ENCODE measurements at regions not wholly inside any gene's neighbourhood (a gene's known extent, or its start where the extent isn't known, plus 50 kb on each side); places are given as distances from the start of the nearest gene placed in this dataset.

- Histone ChIP-seq H3K79me2 (ENCODE audit: insufficient read depth, low read length) (no peaks in the 10 kb centered on the region), H4K20me1 (ENCODE audit: insufficient read depth, low read length) (no peaks in the 10 kb centered on the region), H3K36me3 (ENCODE audit: insufficient read depth, low read length) (no peaks in the 10 kb centered on the region), H3K27ac (ENCODE audit: low read depth, low read length, poor library complexity, severe bottlenecking) (no peak overlapping the region), H2AFZ (ENCODE audit: low read length) (no peak overlapping the region), H3K4me1 (ENCODE audit: insufficient read depth, low read length, severe bottlenecking) (no peaks in the 10 kb centered on the region), H3F3A (ENCODE audit: insufficient read depth, low read length) (no peaks in the 10 kb centered on the region), H3K4me3 (ENCODE audit: low read depth, low read length, poor library complexity, severe bottlenecking) (no peak overlapping the region), H3K9ac (ENCODE audit: low read length) (no peak overlapping the region), H3K9me2 (ENCODE audit: low read depth, low read length) (no peaks in the 10 kb centered on the region), H3K4me2 (ENCODE audit: low read length) (no peak overlapping the region), H3K9me3 (ENCODE audit: low read length) (no peaks in the 10 kb centered on the region), H3K27me3 (ENCODE audit: insufficient read depth, low read length) (no peaks in the 10 kb centered on the region)
- no peak for TF ChIP-seq EZH2 (IDR thresholded peaks at IDR 0.05; ENCODE audit: borderline replicate concordance, low read length)
- TF ChIP-seq CTCF (IDR thresholded peaks at IDR 0.05; ENCODE audit: low read length): no peak
Measured at GRCh38 chr2:78887446-78887845, 138.1 kb upstream of the REG3G start.

GRCh38 chr2:78890935-78891334, 134.6 kb upstream of the REG3G start:
- H3K9me3 ChIP-seq (ENCODE audit: low read length): no peaks in the 10 kb centered on the region
- H3F3A ChIP-seq (ENCODE audit: insufficient read depth, low read length): no peaks in the 10 kb centered on the region
- no peak overlapping the region for H3K27ac ChIP-seq (ENCODE audit: low read depth, low read length, poor library complexity, severe bottlenecking)
- no peak overlapping the region for H2AFZ ChIP-seq (ENCODE audit: low read length)
- no peaks in the 10 kb centered on the region for H3K27me3 ChIP-seq (ENCODE audit: insufficient read depth, low read length)
- H3K4me1 ChIP-seq (ENCODE audit: insufficient read depth, low read length, severe bottlenecking): no peaks in the 10 kb centered on the region
- no peaks in the 10 kb centered on the region for H4K20me1 ChIP-seq (ENCODE audit: insufficient read depth, low read length)
- H3K9me2 ChIP-seq (ENCODE audit: low read depth, low read length): no peaks in the 10 kb centered on the region
- H3K9ac ChIP-seq (ENCODE audit: low read length): no peak overlapping the region
- H3K79me2 ChIP-seq (ENCODE audit: insufficient read depth, low read length): no peaks in the 10 kb centered on the region
- H3K4me3 ChIP-seq (ENCODE audit: low read depth, low read length, poor library complexity, severe bottlenecking): no peak overlapping the region
- TF ChIP-seq EZH2 (IDR thresholded peaks at IDR 0.05; ENCODE audit: borderline replicate concordance, low read length) (no peak), CTCF (IDR thresholded peaks at IDR 0.05; ENCODE audit: low read length) (no peak)
- H3K4me2 ChIP-seq (ENCODE audit: low read length): no peak overlapping the region
- H3K36me3 ChIP-seq (ENCODE audit: insufficient read depth, low read length): no peaks in the 10 kb centered on the region

- no peaks in the 10 kb centered on the region for H3K27me3 ChIP-seq (ENCODE audit: insufficient read depth, low read length)
- H3K4me1 ChIP-seq (ENCODE audit: insufficient read depth, low read length, severe bottlenecking): no peaks in the 10 kb centered on the region
- TF ChIP-seq EZH2 (IDR thresholded peaks at IDR 0.05; ENCODE audit: borderline replicate concordance, low read length) (no peak), CTCF (IDR thresholded peaks at IDR 0.05; ENCODE audit: low read length) (no peak)
- no peaks in the 10 kb centered on the region for H4K20me1 ChIP-seq (ENCODE audit: insufficient read depth, low read length)
- H3K4me3 ChIP-seq (ENCODE audit: low read depth, low read length, poor library complexity, severe bottlenecking): no peak overlapping the region
- no peak overlapping the region for H3K4me2 ChIP-seq (ENCODE audit: low read length)
- no peaks in the 10 kb centered on the region for H3K79me2 ChIP-seq (ENCODE audit: insufficient read depth, low read length)
- H3K9ac ChIP-seq (ENCODE audit: low read length): no peak overlapping the region
- H2AFZ ChIP-seq (ENCODE audit: low read length): no peak overlapping the region
- no peaks in the 10 kb centered on the region for H3K36me3 ChIP-seq (ENCODE audit: insufficient read depth, low read length)
- no peaks in the 10 kb centered on the region for H3F3A ChIP-seq (ENCODE audit: insufficient read depth, low read length)
- H3K9me2 ChIP-seq (ENCODE audit: low read depth, low read length): no peaks in the 10 kb centered on the region
- no peak overlapping the region for H3K27ac ChIP-seq (ENCODE audit: low read depth, low read length, poor library complexity, severe bottlenecking)
- no peaks in the 10 kb centered on the region for H3K9me3 ChIP-seq (ENCODE audit: low read length)
Measured at GRCh38 chr2:78892295-78892694, 133.2 kb upstream of the REG3G start.

All from OCI-LY1 (cell line).